Stimulated activated CD8-positive, alpha-beta memory T cell treated with anti-CD3 and anti-CD28 coated beads, Interleukin-15, amount 100 ng/mL, for 4 hours (primary cell): ENCODE measurements at regions not wholly inside any gene's neighbourhood (a gene's known extent, or its start where the extent isn't known, plus 50 kb on each side); places are given as distances from the start of the nearest gene placed in this dataset.
"Not testable (repeated sequence)": the region's sequence is repeated elsewhere in the genome, so short reads cannot be mapped to it uniquely, and the experiment has no call there.

Experiments used
- DNase-seq, 2 donors: peaks; one replicate each; pipeline ENCODE4 v3.0.0-alpha.2; 2020; ENCODE audit warnings: low read depth in 2 of 2

DNA sequence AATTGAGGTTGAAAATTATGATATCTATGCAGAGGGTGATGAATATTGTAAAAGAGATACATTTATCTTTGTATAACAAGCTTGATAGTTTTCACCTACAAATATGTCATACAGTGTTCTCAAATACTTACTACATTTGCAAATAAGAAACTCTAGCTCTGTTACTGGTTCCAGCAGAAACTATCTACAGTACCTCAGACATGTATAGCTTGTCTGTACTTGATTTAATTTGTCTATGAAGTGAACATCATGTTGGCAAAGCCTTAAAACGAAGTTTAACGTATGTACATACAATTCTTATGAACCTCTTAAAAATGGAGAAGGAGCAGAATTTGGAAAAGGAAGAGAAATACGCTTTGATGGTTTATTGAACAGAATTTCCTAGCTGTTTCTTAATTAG is 201.4 kb upstream of the MARCKS start:
- no peak for DNase-seq

DNA sequence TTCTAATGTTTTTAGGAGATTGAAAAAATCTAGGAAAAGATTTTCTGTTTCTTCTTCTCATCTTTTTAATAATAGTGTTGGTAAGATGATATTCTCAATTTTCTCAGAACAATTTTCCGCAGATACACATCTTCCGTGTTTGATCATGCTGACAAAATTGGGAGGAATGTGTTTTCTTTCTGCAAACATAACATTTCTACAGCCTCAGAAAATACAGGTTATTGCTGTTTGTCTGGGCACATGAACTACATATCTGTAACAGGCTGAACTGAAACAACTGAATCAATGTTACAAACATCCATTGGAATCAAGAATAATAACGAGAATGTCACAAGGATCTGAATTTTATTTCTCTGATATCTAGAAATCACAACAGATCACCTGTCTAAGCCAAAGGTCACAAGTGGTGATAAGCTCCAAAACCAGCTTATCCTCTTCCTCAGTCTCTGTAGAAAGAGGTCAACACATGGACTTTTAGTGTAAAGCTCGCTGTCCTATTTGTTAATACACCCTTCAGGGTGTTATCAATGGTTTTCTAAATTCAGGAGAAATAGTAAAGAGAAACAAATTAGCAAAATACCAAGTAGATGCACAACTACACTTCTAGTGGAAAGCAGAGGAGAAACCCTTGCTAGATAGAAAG is 197.3 kb upstream of the MARCKS start:
- DNase-seq = no peak

DNA sequence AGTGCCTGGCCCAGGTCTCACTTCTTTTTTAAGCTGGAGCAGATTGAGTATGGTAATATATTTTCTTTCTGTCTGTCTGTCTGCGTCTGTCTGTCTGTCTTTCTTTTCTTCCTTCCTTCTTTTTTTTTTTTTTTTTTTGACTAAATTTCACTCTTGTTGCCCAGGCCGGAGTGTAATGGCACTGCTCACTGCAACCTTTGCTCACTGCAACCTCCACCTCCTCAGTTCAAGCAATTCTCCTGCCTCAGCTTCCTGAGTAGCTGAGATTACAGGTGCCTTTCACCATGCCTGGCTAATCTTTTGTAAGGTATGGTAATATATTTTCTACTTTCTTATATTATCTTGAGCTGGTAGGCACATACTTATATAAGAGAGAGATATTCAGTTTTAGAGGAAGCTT is 196.3 kb upstream of the MARCKS start:
- DNase-seq = no peak

DNA sequence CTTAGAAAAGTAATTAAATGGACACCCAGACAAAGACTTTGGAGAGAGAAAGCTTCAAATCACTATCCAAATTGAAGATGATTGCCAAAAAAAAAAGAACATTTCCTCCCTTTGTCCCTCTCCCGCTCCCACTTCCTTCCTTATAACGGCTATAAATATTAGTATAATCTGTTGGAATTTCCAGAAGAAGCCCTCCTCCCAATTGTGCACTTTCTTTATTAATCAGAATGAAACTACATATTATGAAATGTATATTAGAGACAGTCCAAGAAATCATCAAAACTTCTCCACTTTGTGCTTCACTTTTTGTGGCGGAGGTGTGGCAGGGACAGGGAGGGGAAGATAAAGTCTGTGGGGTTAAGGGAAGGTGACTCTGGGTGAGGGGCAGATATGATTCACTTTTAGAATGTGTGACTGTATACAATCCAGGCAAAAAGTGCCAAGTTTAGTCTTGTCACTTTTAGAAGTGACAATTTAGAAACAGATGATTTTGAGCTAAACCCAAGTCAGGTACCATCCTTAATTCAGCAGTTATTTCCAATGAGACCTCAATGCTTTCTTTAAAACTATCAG is 195.0 kb upstream of the MARCKS start:
- DNase-seq = no peak

DNA sequence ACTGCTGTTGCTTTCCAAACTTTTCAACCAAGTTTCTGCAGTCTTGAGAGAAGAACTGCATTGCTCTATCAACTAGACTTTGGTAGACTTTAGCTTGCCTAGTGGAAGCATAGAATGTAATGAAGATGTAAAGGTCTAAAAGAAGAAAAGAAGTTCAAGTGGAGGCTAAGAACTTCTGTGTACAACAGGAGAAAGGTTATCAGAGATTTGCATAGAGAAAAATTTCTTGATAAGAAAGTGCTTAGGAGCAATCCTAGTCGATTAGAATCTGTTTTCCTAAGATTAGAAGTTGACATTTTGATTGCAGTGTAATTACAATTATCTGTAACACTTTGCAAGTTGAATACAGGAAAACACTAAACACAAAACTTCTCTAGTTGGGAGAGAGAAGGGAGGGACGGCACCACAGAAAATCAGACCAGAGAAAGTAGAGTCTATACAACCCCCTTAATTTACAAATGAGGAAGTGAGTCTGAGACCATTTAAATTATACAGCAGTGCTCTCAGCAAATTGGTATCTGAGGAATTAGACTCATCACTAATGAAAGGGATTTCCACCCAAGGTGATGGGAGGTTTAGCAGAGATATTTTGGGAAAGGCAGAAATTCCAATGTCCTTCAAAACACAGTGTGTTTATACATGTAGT is 194.3 kb upstream of the MARCKS start:
- no peak for DNase-seq

DNA sequence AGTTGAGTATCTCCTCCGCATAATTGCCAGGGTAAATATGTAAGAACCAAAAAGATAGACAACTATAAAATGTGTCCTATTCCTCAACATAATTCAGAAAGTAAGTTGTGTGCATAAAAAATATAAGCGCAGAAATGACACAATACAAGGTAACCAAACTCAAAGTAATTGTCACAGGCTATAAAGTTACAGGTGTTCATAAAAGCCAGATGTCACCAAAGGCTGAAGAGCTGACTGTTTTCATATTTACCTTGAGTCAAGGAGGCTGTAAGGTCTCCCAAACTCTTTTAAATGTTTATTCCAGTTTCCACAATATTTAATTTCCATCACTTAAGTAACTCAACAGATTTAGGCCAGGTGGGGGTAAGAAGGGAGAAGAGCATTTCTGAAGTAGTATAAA is 192.2 kb upstream of the MARCKS start:
- DNase-seq = no peak

DNA sequence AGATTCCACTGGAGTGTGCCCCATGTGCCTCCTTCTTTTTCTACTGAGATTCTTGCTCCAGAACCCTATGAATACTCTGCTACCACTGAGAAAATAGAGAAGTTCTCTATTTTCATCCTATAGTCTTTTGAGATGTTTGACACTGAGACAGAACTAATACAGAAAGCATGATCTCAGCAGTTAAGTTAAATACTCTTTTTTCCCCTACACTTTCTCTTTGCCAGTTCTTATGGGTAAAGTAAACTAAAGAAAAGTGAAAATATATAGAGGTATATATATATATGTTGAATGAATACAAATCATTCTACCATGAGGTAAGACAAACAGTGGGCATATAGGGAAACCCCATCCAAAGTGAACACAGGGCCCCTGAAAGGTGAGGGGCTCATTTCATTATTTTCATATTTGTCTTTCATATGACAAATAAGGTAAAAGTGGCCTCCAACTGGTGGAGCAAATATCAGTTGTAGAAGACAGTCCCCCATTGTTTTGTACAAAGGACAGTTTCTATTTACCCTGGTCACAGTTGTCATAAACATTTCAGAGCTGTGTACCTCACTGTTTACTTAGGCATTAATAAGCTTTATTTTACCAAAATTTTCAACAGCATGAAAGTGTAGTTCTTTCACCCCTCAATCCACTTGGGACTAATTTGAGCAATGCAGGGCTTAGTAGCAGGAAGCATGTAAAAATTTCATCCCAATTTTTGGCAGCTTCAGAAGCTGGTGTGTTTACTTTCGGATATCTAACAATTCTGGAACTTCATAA is 188.3 kb upstream of the MARCKS start:
- no peak for DNase-seq

DNA sequence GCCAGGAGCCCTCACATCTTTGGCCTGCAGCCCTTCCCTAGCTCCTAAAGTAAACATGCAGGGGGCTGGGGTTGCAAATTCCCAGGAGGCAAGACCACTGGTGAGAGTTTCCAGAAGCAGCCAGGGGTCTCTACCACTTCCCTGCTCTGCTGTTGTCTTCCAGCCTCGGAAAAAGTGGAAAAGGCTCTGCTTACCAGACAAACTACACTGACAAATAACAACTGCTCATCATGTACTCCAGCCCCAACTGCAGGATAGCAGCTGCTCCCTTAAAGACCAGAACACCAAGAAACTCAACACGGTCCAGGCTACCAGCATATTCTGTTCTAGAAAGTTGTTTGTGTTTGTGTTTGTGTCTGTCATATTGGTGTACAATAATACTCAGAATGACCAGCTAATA is 187.5 kb upstream of the MARCKS start:
- DNase-seq = no peak

DNA sequence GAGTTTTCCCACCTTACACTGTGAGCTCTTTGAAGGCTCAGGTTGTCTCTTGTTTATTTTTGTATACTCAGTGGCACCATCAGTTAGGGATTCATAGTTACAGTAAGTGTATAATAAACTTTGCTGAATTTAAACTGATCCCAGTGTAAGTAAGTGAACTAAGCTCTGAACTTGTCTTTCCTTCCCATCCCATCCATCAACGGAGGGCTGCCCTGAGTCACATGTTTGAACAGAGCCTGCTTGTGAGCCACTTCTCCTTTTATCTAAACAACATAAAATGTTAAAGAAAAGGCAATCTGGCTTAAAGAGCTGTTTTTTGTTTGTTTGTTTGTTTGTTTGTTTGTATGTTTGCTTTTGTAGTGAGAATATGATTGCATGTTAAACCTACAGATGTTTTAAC is 185.7 kb upstream of the MARCKS start:
- no peak for DNase-seq

DNA sequence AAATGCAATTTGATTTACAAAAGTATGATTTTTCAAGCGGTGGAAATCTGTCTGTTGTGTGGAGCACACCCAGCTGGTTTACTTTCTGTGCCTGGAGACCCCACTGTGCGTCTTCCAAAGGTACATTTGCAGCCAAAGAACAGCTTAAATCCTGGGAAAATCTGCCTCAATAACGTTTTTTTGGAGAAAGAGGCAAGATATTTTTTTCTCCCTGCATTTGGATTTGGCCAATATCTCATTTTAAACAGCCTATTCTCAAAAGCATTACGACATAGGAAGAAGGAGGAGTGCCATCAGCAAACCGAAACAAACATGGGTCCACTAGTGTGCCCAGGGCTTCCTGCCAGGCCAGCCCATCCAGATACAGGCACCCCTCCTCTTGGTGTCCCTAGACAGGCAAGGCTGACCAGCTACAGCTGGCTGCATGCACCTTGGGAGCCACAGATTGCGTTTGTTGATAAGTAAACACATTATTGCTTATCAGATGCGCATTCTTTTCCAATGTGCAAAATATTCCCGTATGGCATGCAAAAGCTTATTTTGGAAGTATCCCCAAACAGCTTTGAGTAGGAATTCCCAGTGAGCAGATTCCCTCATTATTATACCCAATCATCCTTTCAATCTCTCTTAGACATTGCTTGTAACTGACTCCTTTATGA is 184.5 kb upstream of the MARCKS start:
- no peak for DNase-seq

DNA sequence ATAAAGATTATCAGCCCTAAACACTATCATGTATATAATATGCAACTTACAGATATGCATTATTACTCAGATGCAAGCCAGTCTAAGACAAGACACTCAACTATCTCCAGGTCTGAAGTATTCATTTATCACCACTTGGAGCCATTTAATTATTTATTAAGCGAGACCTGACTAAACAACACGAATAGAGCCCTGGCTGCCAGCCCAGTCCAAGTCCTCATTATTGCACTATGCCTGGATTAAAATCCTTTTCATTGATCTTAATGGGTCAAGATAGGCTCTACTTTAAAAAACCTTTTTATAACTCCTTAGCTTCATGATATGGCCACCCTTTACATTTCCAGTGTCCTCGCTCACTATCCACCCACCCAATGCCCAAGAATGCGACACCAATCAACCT is 183.1 kb upstream of the MARCKS start:
- DNase-seq = no peak

DNA sequence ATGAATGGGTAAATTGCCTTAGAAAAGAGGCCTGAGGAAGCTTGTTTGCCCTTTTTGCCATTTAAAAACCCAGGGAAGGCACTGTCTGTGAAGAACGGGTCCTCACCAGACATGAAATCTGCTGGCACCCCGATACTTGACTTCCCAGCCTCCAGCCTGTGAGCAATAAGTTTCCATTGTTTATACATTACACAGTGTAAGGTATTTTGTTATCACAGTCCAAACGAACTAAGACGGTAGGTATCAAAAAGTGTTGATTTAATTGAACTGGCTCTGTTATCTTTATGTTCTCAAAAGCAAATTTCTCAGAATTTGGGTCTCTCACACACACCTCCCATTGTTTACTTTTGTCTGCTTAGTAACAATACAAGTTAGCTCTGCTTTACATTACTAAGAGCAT is 181.1 kb upstream of the MARCKS start:
- no peak for DNase-seq

DNA sequence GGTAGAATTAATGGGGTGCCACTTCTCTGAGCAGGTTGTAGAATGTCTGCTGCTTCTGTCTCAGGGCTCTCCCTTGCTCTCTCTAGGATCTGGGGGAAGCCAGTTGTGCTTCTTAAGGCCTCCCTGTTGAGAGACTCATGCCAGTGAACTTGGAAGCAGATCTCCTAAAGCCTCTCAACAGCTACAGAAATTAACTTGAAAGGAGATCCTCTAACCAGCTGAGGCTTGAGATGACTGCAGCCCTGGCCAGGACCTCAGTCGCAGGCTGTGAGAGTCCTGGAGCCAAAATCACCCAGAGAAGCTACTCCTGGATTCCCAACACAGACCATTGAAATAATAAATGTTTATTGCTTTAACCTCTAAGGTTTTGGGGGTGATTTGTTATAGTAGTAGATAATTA is 180.2 kb upstream of the MARCKS start:
- DNase-seq = no peak

DNA sequence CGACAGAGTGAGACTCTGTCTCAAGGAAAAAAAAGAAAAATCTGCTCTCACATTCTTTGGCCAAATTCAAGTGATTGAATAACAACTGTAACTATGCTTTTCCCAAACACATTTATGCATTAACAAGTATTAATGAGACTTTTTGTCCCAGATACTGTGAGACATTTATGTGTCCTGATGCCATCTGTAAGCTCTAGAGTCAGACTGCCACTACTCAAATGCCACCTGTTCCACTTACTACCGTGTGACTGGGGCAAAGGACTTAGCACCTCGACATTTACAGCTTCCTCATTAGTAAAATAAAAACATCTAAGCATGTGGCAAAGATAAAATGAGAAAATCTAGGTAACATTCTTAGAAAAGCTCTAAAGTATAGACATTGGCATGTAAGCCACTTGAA is 178.1 kb upstream of the MARCKS start:
- DNase-seq = no peak

DNA sequence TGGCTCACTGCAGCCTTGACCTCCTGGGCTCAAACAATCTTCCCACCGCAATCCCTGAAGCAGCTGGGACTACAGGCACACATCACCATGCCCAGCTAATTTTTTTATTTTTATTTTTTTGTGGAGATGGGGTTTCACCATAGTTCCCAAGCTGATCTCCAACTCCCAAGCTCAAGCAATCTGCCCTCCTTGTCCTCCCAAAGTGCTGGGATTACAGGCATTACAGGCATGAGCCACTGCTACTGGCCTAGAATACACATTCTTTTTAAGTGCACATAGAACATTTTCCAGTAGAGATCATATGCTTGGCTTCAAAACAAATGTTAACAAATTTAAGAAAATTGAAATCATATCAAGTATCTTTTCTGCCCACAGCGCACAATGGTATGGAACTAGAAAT is 176.8 kb upstream of the MARCKS start:
- no peak for DNase-seq

DNA sequence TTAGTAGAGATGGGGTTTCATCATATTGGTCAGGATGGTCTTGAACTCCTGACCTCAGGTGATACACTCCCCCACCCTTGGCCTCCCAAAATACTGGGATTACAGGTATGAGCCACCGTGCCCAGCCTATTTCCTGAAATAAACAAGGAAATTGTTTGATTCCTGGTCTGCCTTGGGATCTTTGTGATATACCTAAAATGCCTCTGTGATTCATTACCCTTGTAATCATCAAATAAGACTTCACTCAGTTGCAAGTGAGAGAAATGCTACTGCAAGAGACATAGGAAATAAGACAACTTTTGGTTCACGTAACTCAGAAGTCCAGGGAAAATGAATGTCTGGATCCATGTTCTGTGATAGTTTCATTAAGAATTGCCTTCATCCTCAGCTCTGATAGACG is 173.2 kb upstream of the MARCKS start:
- DNase-seq = no peak

DNA sequence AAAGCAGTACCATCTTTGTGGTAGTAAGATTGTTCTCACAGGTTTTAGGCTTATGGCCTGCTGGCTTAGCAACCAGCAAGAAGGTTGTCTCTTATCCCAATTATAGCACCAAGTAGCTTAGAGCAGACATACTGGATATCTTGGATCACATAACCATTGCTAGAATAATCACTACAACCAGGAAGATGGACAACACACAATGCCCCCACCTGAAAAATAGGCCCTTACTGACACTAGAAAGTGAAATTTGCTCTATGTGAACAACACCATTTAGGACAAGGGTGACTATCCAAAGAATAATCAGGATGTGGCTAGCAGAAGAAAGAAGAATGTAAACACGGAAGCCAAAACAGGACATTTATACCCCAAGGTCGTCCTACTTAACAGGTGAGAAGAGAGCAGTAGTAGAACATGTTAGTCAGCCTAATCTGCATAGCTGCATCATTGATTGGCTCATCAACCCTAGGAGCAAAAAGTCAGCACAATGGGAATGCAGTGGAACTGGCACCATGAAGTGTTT is 172.7 kb upstream of the MARCKS start:
- DNase-seq = no peak

DNA sequence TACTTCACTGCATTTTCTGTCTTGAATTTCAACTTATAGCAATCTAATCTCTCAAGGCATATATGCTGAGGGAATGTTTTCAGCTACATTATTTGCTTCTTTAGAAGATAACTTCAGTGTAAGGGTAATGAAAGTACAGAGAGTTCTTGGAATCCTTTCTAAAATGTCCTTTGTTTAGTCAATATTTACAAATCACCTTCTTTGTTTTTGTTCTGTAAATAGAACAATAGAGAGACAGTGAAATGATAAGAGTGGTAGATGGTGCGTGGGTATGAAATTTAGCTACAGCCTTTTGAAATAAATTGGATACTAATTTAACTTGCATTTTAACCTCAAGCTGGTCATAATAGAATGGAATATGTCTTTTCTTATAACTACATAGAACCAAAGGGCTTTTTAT is 171.1 kb upstream of the MARCKS start:
- DNase-seq = no peak

DNA sequence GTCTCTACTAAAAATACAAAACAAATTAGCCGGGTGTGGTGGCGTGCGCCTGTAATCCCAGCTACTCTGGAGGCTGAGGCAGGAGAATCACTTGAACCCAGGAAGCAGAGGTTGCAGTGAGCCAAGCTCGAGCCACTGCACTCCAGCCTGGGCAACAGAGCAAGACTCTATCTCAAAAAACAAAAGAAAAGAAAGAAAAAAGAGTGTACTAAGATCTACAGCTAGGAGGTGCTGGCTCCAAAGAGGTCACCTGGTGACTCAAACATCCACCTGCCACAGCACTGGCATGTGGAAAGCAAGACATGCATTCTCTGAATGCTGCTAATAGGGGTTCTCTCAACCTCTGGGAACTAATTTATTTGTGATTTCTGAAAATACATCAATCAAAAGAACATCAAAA is 167.5 kb upstream of the MARCKS start:
- DNase-seq = not testable (repeated sequence)

DNA sequence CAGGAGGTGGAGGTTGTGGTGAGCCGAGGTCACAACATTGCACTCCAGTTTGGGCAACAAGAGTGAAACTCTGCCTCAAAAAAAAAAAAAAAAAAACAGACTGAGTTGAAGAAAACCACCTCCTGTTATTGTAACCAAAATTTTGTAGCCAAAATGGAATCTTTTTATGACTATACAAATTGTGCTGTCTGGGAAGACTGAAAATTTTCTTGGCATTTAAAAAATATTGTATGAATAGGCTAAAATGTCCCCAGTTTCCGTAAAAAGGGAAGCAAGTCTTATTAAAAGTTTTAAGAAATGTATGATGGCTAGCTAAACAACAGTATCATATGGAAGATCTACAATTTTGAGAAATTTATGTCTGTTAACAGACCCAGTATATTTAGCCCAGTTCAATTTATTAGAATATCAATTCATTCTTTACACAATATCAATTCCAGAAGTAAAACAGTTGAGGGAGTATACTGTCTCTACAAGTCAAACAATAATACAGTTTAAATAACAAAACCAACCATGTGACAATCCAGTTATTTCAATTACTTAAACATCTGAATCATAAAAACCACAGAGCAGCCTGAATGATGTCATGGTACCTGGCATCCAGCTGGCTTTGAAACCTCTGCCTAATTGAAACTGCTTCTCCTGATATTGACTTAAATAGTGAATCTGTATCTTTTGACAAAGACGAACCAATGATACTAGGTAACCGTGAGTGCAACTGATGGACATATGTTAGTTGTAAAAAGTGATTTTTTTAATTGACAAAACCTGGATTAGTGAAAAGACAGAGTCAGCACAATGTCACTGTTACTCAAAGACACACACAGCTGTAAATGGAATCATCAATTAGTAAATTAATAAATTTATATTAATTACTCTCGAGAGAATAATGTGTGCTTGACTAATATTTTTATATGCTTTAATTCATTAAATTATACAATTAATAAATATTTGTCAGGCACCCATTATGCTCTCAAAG is 166.6 kb upstream of the MARCKS start:
- no peak for DNase-seq

DNA sequence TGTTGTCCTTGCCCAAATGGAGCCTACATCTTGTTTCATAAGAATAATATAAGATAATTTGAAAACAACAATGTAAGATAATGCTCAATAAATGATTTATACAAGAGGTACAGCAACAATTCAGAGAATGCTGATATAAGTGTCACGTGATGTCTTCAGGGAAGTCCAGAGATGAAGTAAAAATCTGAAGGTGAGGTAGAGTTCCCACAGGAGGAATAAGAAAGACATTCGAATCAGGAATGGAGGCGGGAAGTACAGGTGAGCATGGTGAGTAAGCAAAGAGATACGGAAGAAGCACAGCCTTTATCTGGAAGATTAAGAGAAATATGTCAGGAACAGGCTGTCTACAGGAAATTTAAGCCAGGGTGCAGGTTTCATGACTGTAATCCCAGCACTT is 165.9 kb upstream of the MARCKS start:
- DNase-seq = no peak
